ENCODE measurements at regions not wholly inside any gene's neighbourhood (a gene's known extent, or its start where the extent isn't known, plus 50 kb on each side); places are given as distances from the start of the nearest gene placed in this dataset.

- no peak for TF ChIP-seq POLR2AphosphoS5 (IDR thresholded peaks at IDR 0.05; ENCODE audit: low read depth, low read length)
- TF ChIP-seq POLR2A (IDR thresholded peaks at IDR 0.05; ENCODE audit: low read depth, low read length), result no peak
- no peak for TF ChIP-seq TAF1 (IDR thresholded peaks at IDR 0.05; ENCODE audit: borderline replicate concordance, low read depth, low read length)
Measured at GRCh38 chr7:156539999-156540398, 100.6 kb upstream of the RNF32 start.

Measured in GM12892 (cell line).